ENCODE measurements at regions not wholly inside any gene's neighbourhood (a gene's known extent, or its start where the extent isn't known, plus 50 kb on each side); places are given as distances from the start of the nearest gene placed in this dataset.

DNA sequence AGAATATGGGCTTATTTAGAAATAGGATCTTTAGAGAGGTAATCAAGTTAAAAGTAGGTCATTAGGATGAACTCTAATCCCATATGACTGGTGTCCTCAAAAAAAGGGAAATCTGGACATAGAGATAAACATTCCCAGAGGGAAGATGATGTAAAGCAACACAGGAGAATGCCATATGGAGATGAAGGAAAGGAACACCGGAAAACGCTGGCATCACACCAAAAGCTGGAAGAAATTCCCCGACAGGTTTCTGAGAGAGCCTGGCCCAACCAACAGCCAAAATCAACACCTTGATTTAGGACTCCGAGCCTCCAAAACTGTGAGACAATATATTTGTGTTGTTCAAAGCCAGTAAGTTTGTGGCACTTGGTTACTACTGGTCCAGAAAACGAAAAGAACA, 296.7 kb downstream of the DSEL start:
- no peak for DNase-seq

DNA sequence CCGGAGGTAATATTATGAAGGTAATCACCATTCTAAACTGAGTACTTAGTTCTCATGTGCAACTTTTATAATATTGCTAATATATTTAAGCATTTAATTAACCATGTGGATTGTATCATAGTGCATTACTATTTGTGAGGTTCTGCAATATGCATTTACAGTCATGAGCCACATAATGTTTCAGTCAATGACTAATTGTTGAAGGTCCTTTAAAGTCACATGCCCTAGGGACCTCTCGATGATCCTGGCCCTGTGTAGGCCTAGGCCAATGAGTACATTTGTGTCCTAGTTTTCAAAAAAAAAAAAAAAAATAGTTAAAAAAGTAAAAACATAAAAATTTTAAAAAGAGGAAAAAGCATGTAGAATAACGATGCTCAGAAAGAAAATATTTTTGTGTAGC, 298.0 kb downstream of the DSEL start:
- DNase-seq, result no peak

DNA sequence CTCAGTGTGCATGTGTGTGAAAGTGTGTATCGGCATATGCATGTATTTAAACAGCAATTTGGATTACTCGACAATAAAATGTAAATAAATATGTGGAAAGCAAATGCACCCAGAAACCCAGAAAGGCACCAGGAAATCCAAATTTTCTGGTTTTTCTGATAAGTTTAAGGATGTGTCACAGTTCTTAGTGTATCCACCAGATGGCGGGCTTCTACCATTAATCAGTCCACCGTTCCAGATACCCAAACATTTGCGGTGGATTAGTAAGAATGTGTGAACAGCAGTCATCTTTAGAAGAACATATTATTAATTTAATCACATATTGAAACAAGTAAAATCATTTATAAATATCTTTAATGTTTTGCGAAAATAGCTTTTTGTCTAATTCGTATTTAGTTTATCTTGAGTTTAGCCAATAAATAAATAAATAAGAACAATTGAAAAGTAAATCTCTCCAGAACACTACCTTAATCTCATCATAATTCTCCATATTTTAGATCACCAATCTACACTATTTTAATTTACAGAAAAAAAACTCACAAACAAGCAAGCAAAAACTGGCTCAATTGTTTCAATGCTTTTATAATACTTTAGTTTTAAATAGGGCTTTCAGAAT, 298.9 kb downstream of the DSEL start:
- DNase-seq, result peak; percentile 23

DNA sequence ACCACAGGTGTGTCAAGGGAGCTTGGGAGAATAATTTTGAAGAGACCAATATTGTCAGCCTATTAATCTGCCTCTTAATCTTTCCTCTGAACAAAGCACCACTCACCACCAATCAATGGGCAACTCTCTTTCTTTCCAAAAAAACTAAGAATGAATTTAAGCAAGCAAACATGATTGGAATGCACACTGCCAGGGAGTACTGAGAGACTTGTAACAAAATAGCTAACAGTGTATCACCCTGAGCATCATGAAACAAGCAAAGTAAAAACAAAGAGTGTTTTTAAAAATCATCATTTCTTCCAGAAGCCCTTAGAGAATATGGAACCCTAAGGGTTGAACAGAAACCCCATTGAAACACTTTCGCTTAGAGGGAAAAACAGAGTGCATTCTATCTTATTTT, 299.7 kb downstream of the DSEL start:
- no peak for DNase-seq

DNA sequence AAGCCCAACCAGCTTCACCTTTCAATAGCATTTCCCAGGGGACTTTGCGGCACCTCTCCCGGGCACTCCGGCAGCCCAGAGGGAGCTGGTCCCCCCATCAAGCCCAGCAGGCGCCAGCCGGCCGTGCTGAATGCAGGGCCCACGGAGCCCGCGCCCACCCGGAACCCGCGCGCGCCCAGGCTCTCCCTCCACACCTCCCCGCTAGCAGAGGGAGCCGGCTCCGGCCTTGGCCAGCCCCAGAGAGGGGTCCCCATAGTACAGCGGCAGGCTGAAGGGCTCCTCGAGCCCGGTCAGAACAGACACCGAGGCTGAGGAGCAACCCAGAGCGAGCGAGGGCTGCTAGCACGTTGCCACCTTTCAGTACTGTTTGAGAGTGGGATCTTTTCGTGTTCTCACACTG, 300.8 kb downstream of the DSEL start:
- no peak for DNase-seq

DNA sequence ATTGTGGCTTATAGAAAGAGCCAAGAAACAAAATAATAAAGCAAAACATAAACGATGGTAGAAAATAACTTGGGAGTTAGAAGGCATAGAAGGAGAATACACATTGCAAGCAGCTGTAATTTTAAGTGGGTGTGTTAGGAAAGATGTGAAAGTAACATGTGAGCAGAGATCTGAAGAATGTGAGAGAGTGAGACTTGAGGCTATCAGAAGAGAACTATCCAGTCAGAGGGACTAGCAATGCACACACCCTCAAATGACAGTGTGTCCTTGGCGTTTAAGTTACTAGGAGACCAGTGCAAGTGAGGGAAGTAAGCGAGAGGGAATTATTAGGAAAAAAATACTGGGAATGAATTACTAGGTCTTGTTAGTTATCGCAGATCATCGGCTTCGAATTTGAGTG, 304.9 kb downstream of the DSEL start:
- DNase-seq, result no peak

DNA sequence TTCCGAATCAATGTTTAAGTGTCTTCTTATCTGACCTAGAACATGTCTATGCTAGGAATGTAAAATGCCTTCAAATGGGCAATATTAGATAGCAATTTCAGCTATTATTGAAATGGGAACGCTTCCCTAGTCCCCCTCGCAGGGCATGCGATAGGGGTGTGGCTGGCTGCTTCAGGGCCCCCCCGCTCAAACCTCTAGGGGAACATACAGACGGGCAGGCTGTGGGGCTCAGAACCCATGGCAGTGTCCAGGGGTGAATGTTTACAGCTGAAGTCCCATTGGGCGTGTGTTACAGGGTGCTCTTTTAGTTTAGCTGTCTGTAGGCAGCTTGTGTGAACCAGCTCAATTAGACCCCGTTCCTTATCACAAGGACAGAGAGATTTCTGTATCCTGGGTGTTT, 315.9 kb downstream of the DSEL start:
- DNase-seq, result no peak

DNA sequence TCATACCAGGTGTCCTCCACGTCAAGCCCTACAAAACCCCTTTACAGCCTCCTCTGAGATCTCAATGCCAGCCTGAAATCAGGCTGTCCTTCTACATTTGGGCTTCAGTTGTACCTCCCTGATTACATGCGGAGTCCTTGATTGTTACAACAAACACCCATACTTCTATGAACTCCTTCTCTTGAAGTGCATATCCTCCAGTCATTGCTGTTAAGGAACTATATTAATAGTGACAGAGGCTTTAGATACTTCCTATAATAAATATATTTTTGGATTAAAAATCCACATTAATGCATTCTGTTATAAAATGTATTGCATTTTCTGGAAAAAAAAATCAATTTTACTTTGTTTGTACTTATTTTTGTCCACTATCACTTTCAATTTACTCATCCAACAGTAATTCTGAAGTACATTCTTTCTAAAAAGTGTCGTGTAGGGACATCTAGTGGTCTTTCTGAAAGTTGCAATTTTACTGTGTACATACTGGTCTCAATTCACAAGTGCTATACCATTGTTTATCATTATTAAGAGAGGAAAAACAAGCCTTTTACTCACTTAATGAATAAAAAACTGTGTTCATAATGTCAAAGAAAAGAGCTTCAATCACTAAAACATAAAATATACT, 316.4 kb downstream of the DSEL start:
- DNase-seq, result peak; percentile 43

DNA sequence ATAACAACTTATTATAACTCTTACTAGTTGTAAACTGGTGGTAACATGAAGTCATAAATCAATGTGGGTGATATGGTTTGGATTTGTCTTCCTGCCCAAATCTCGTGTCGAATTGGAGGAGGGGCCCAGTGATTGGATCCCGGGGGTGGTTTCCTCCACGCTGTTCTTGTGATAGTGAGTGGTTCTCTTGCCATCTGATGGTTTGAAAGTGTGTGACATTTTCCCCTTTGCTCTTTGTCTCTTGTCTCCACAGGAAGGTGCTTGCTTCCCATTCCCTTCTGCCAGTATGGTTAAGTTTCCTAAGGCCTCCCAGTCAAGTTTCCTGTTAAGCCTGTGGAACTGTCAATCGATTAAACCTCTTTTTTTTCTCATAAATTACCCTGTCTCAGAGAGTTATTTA, 321.6 kb downstream of the DSEL start:
- DNase-seq, result no peak

DNA sequence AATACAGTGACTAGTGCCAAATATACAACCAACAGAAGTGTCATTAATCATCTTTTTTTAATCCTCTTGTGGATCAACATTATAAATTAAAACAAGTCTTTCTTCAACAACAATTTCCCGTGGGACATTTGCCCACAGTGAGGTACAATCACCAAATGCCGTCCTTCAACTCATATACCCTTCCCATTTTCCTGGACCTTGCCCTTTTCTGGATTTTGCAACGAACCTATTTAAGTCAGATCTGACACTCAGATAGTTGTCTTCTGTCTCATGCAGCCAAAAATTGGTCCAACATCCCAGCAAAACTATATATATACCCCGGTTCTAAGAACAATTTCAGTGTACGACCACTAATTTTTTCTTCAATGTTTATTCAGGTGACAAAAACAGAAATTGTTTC, 324.0 kb downstream of the DSEL start:
- no peak for DNase-seq

DNA sequence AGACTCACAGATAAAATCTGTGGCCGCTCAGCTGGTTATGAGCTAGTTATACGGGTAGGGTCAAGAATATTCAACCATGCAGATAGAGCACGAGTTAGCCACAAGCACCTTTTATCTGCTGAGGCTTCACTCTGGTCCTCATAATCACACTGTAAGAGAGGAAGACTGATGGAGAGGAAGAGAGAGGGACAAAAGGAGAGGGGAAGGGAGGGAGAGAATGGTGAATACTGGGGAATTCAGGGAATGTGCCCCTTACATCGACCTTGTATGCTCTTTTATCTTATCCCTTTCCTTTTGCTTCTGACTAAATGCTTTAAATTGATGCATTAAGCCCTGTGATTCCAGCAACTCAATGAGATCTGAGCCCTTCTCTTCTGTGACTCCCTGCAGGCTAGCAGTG, 333.1 kb downstream of the DSEL start:
- no peak for DNase-seq

DNA sequence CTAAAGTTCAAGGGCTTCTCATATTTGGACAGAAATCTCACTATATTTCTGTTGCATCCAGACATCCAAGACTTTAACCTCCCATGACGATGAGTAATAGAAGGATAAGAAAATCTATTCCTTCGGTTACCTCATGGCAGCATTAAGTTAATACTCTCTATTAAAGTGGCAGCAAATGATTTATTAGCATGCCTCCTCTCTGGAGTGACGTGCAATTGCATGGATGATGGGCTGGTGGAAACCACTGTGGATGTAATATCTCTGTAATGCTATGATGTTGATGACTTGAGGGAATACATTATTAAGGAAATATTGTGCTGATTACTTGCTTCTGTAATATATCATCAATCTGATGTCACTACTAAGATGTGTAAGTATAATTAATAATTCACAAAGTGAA, 336.8 kb downstream of the DSEL start:
- no peak for DNase-seq

DNA sequence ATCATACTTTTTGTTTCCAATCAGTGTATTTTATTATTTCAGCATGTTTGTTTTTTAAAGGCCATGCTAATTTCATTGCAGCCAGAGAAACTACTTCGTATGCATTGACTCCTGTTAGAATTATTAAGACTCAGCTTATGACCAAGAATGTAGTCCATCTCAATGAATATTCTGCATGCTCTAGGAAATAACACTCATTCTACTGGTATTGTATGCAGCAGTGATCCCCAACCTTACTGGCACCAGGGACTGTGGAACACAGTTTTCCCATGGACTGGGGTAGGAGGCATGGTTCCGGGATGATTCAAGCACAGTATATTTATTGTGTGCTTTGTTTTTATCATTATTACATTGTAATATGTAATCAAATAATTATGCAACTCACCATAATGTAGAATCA, 356.9 kb downstream of the DSEL start:
- no peak for DNase-seq

DNA sequence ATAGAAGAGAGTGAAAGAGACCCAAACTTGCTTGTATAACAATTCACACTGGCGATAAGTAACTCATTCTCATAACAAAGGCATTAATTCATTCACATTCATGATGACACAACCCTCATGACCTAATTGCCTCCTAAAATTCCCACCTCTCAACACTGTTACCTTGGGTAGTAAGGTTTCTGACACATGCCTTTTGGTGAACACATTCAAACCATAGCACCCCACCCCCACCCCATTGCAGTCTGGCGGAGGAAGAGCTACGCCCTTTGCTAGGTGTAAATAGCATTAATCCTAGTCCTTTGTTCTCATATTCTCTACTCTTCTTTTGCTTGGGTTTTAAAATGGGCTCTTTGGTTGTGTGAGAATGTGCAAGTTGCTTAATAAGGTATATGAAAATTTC, 361.5 kb downstream of the DSEL start:
- no peak for DNase-seq

DNA sequence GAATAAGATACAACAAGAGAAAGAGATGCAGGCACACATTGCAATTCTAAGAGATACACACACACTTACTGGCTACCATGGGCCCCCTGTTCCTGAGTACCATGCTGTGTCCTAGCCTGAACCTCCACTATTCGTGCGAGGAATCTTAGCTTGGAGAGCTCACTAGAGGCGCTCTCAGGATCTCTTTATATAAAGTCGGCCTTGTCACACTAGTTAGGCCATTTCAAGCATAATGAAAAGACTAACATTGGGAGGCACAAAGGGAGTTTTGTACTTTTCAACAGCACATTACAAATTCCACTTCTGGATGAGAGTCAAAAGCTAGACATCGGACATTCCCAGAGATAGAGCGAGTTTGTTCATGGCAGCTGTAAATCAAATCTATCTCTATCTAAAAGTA, 365.2 kb downstream of the DSEL start:
- no peak for DNase-seq

DNA sequence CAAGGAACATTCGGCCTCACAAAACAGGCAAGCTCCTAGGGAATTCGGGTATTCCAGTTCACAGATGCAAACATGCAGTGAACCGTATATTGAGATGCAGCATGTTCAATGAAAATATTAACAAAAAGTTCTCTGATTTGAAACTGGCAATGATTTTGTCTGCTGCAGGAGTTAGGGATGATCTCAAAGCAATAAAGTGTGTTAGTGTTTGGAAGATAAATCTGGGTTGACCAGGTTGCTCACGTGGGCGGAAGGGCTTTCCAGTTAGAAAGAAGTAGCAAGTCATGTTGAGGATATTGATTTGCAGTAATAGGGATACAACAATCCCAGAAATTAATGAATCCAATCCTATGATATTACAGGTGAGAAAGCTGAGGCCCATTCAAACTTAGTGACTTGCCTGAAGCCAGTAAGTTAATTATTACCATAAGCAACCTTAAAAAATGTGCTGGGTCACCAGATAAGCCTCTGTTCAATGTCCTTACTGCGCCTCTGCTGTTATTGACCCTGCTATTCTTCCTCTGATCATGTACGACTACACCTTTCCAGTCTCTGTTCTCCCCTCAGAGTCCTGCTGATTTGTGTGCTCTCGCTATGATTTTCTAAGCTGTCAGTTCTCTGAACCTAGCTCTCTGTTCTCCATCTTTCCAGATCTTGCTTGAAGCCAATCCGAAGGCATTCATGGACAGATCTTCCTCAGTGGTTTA, 370.8 kb downstream of the DSEL start:
- no peak for DNase-seq

DNA sequence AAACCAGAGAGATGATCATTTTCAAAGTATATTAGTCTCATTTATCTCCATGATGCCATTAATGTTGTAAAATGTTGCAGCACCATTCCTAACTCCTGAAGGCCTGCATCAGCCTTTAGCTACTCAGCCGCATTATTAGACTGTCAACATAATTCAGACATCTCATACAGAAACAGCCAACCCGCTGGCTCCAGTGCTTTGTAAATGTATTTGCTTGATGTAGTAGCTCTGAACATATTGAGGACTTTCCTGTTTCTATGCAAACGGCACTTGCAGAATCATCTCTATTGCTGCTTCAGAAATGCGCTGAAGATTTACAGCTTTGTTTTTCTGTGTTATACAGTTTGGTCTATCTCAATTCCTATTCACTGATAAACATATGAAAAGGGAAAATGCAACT, 372.2 kb downstream of the DSEL start:
- no peak for DNase-seq

DNA sequence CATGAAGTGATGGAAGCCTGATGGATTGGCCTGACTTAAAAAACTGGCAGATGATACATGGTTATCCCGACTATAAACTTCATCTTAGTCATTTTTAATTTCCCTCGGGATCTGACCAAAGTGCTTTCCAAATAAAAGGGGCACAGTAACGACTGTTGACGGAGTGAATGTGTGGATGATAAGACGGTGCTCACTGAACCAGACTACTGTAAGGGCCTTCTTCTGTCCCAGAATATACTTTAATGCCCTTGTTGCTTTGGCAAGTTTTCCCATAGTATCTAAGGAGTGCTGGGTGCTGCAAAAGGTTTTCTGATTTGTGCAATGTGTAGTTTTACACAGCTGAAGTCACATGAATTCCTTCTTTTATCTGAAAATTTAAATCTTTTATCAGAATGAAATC, 373.5 kb downstream of the DSEL start:
- DNase-seq, result no peak

DNA sequence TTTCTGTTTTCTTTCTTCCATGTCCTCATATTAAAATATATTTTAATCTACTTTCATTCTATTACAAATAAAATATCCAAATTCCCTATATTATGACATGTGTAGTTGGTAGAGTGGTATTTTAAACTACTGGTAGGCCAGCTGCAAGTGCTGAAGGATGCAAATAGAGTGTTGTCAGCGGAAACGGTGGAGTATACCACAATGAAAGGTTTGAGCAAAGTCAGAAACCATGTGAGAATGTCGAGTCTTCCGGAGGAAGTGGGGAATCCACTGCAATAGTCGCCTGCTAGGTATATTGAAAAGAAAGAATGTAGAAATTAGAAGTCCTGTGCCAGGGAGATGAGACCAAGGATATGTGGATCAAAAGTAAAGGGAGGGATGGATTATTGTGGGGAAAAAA, 373.9 kb downstream of the DSEL start:
- no peak for DNase-seq

DNA sequence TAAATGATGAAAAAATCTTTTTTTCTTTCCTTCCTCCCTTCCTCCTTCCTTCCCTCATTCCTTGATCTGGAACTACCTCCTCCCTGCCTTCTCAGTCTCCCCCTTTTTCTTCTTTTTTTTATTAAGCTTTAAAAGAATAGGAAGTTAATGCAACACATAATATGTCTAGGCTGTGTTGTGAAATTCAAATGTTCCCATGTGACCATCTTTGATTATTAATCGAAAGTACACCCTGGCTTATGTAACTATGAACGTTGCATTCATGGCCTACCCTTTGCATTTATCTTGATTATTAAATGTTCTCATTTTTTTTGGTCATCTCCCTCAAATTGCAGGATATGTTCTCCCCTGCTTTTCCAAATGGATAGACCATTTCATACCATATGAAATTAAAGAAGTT, 376.0 kb downstream of the DSEL start:
- no peak for DNase-seq

DNA sequence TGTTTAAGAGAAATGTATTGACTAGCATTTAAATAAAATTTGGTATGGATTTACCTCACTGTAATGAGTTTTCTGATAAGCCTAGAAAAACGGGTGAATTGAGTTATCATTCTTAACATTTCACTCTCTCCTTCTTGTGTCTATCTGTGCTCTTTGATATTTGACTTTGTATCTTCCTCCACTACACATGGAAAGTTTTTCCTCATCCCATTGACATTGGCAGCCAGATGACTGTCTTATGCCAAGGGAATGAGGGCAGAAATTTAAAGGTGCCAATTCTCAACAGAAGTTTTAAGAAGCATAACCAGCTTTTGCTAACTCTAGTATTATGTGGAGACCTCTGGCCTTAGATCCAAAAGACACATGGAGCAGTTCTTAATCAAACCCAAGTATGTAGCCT, 376.6 kb downstream of the DSEL start:
- no peak for DNase-seq

DNA sequence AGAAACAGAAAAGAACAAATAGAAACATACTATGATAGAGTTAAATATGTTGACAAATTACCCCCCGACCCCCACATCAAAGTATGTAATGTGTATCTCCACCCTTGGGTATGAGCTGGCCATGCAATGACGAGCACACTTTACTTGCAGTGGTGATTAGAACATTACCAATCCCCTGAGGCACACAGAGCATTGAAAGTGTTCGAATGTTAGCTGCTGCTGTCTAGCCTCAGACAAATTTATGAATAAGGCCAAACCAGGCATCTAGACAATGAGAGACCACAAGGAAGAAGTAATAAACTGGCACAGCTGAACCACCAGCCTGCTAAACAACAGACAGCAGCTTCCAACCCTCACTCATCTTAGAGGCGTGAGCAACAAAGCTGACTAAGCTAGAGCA, 380.5 kb downstream of the DSEL start:
- DNase-seq, result no peak

DNA sequence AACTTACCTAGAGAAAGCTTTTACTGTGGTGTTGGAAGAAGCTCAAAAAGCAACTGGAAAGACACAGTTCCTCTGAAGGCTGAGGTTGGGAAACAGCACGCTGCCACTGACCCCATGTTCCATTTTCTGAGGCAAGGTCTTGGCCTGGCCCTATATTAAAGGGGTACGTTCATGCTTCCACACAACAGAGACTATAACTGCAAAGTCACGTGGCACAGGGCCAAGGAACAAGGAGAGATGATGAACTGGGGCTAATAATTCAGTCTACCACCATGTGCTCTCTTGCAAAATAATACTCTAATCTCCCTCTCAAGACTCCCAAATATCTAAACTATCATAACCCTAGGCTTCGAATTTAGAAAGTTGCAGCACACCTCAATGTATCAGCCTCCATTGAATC, 381.6 kb downstream of the DSEL start:
- DNase-seq, result no peak

DNA sequence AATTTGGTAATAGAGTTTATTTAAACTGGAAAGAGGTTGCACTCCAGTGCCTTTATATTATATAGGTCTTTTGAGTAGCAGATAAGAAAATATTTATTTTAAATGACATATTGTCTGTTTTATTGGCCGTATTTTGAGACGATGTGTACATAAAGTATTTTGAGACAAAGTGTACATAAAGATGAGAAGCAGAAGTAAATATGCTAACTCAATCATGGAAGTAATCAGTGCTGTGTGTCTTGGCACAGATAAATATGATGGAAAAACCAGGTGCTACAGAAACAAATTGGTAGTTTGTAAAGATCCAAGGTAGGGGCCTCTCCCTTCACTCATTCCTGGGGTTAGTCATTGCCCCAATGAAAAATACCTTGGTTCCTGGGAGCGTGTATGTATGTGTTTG, 382.9 kb downstream of the DSEL start:
- no peak for DNase-seq

DNA sequence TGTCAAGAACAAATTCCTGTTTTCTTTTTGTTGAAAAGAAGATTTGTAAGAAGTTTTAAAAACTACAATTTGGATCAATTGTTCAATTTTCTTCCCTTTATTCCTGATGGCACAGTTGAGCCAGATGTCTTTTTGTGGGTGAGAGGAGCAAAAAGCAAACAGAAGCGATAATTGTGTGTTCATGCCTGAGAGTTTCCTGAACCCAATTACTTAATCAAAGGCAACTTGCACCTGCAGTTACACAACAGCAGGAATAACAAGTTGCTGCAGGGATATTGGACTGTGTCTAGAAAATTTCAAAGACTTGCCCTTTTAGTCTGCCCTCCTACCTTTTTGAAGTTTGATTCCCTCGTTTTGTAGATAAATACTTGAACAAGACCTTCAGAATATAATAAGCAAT, 383.6 kb downstream of the DSEL start:
- no peak for DNase-seq
